OCI-LY3 (cell line): ENCODE measurements at regions not wholly inside any gene's neighbourhood (a gene's known extent, or its start where the extent isn't known, plus 50 kb on each side); places are given as distances from the start of the nearest gene placed in this dataset.

Experiments used
- H2AFZ ChIP-seq: fragments of 200-600, 300-600 bp; shearing (Covaris generic); 2 replicates; pipeline ENCODE4 v1.6.0; 2014; ENCODE audit warnings: antibody characterized with exemption, low read depth, low read length
- H3K27ac ChIP-seq: fragments of 200-600, 300-600 bp; sonication (generic); 2 replicates; pipeline ENCODE4 v1.5.1; 2014; ENCODE audit warnings: mild to moderate bottlenecking, low read length, moderate library complexity, mixed read lengths
- H3K27me3 ChIP-seq: fragments of 200-600, 300-600 bp; sonication (generic); 2 replicates; pipeline ENCODE4 v1.6.1; 2014; ENCODE audit warnings: low read depth, low read length, mixed read lengths
- H3K36me3 ChIP-seq: fragments of 200-600, 300-600 bp; sonication (generic); replicated peaks from 2 replicates; pipeline ENCODE3; 2014; ENCODE audit warnings: low read depth, low read length, mixed read lengths
- H3K4me1 ChIP-seq: fragments of 300-600, 200-600 bp; sonication (generic); 2 replicates; pipeline ENCODE4 v1.6.1; 2014; ENCODE audit warnings: low read length, mixed read lengths
- H3K4me2 ChIP-seq: fragments of 200-600, 300-600 bp; sonication (generic); 2 replicates; pipeline ENCODE4 v1.6.1; 2014; ENCODE audit warnings: low read length, mixed read lengths
- H3K4me3 ChIP-seq: fragments of 300-600, 200-600 bp; sonication (generic); 2 replicates; pipeline ENCODE4 v1.5.1; 2014; ENCODE audit warnings: antibody characterized with exemption, mild to moderate bottlenecking, low read length, moderate library complexity
- H3K79me2 ChIP-seq: fragments of 300-600, 200-600 bp; shearing (Covaris generic); 2 replicates; pipeline ENCODE4 v1.6.1; 2014; ENCODE audit warnings: mild to moderate bottlenecking, low read length, mixed read lengths
- H3K9ac ChIP-seq: fragments of 300-600, 200-600 bp; shearing (Covaris generic); 2 replicates; pipeline ENCODE4 v1.6.0; 2014; ENCODE audit warnings: mild to moderate bottlenecking, low read length, moderate library complexity
- H3K9me3 ChIP-seq: fragments of 200-600, 300-600 bp; shearing (Covaris generic); 2 replicates; pipeline ENCODE4 v1.6.1; 2014; ENCODE audit warnings: low read length, mixed read lengths; ENCODE audit not compliant: insufficient read depth
- H4K20me1 ChIP-seq: fragments of 200-600, 300-600 bp; sonication (generic); 2 replicates; pipeline ENCODE4 v1.6.1; 2016; ENCODE audit warnings: low read length, mixed read lengths; ENCODE audit not compliant: insufficient read depth
- EZH2phosphoT487 ChIP-seq: fragments of 200-600 bp; shearing (Covaris generic); IDR thresholded peaks from 2 replicates; pipeline ENCODE4 v1.6.1; 2018; ENCODE audit warnings: antibody characterized with exemption, mixed run types, low read depth
- TF ChIP-seq, protein P1 (sequence below): fragments of 200-600, 300-600 bp; sonication (generic); IDR thresholded peaks from 2 replicates; pipeline ENCODE4 v1.5.1; 2014; ENCODE audit warnings: antibody characterized with exemption, low read length, low read depth

DNA sequence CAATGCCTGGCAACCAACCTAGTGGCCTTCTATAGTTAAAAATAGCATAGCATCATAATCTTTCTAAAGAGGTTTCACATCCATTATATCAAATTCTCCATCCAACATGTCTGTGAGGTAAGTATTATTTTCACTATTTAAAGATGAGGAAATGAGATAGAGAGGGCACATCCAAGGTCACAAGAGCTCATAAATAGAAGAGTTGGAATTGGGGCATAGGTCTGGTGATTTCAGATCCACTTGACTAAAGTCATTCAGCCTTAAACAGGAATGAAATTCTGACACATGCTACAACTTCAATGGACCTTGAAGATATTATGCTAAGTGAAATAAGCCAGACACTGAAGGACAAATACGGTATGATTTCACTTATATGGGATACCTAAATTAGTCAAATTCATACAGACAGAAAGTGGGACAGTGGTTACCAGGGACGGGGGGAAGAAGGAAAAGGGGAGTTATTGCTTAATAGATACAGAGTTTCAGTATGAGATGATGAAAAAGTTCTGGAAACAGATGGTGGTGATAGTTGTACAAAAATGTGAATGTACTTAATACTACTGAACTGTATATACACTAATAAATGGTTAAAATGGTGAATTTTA is 259.6 kb upstream of the NR4A3 start:
- TF ChIP-seq, protein P1, sequence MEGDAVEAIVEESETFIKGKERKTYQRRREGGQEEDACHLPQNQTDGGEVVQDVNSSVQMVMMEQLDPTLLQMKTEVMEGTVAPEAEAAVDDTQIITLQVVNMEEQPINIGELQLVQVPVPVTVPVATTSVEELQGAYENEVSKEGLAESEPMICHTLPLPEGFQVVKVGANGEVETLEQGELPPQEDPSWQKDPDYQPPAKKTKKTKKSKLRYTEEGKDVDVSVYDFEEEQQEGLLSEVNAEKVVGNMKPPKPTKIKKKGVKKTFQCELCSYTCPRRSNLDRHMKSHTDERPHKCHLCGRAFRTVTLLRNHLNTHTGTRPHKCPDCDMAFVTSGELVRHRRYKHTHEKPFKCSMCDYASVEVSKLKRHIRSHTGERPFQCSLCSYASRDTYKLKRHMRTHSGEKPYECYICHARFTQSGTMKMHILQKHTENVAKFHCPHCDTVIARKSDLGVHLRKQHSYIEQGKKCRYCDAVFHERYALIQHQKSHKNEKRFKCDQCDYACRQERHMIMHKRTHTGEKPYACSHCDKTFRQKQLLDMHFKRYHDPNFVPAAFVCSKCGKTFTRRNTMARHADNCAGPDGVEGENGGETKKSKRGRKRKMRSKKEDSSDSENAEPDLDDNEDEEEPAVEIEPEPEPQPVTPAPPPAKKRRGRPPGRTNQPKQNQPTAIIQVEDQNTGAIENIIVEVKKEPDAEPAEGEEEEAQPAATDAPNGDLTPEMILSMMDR = no peak
- no peak for TF ChIP-seq EZH2phosphoT487
- Histone ChIP-seq H3K27ac (peak overlapping the region; percentile 19; the same call in 1 of the 2 replicates), H4K20me1 (no peaks in the 10 kb centered on the region), H3K9ac (no peak overlapping the region), H3K4me1 (peaks cover 19% of the 10 kb centered on the region), H3K79me2 (no peaks in the 10 kb centered on the region), H3K36me3 (no peaks in the 10 kb centered on the region), H3K4me3 (no peak overlapping the region), H3K27me3 (no peaks in the 10 kb centered on the region), H3K9me3 (peaks cover 3% of the 10 kb centered on the region; the same call in 1 of the 2 replicates), H3K4me2 (peak overlapping the region; percentile 12), H2AFZ (no peak overlapping the region)

DNA sequence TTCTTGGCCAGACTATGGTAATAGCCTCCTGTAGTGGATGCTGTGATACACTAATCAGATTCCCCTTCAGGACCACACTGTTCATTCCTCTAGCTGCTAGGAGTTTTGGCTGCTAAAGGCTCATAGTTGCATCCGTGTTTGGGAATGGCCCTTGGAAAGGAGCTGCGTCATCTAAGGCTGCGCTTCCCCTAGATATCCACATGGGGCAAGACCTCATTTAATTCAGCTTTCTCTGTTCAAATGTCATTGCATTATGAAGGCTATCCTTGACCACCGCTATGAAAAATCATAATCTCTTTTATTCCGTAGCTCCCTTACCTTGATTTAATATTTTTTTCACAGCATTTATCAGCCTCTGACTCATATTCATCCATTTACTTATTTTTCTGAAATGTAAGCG is 258.3 kb upstream of the NR4A3 start:
- Histone ChIP-seq H3K4me2 (no peak overlapping the region), H2AFZ (no peak overlapping the region), H3K79me2 (no peaks in the 10 kb centered on the region), H3K9me3 (no peaks in the 10 kb centered on the region), H3K36me3 (no peaks in the 10 kb centered on the region), H4K20me1 (no peaks in the 10 kb centered on the region), H3K4me3 (no peak overlapping the region), H3K27me3 (no peaks in the 10 kb centered on the region), H3K4me1 (peaks cover 26% of the 10 kb centered on the region), H3K9ac (no peak overlapping the region), H3K27ac (no peak overlapping the region)
- no peak for TF ChIP-seq EZH2phosphoT487
- TF ChIP-seq, protein P1 = no peak

DNA sequence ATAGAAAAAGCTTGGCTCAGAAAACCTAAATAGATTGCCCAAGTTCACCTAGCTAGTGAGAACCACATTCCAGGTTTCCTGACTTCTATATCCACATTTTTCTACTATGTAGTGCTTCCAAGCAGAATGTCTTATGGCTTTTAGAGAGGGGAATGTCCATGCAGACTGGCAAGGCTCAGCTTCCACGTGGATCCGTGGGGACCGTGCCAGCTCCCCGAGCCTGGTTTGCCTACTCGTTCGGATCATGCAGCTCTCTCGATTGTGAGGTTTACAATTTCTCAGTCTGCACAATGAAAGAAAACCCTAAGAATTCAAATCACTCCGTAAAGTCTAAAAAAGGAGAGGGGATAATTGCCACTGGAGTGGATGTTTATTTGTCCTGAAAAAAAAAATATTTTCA is 256.5 kb upstream of the NR4A3 start:
- Histone ChIP-seq H3K79me2 (no peaks in the 10 kb centered on the region), H3K4me2 (no peak overlapping the region), H3K9ac (no peak overlapping the region), H3K4me1 (peaks cover 26% of the 10 kb centered on the region), H4K20me1 (no peaks in the 10 kb centered on the region), H3K4me3 (no peak overlapping the region), H2AFZ (no peak overlapping the region), H3K27me3 (no peaks in the 10 kb centered on the region), H3K36me3 (no peaks in the 10 kb centered on the region), H3K27ac (no peak overlapping the region), H3K9me3 (no peaks in the 10 kb centered on the region)
- TF ChIP-seq EZH2phosphoT487 = no peak
- TF ChIP-seq, protein P1 = no peak

DNA sequence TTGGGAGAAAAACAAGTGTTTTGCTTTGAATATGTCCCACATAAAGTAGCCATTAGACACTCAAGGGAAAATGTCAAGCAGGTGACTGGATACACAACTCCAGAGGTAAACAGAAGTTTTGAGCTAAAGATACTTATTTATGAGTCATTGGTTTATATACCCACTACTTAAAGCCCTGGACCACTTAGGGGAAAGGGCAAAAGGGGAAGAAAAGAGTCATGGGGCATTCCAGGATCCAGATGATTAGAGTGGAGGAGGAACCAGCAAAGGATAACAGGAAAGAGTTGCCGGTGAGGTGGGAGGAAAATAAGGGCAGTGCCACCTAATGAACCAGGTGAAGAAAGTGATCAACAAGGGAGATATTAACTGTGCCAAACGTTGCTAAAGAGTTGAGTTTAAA is 254.2 kb upstream of the NR4A3 start:
- no peaks in the 10 kb centered on the region for H3K9me3 ChIP-seq
- no peak overlapping the region for H2AFZ ChIP-seq
- no peaks in the 10 kb centered on the region for H3K79me2 ChIP-seq
- peaks cover 10% of the 10 kb centered on the region for H3K4me1 ChIP-seq
- H3K27ac ChIP-seq = no peak overlapping the region
- no peak for TF ChIP-seq EZH2phosphoT487
- TF ChIP-seq, protein P1 = no peak
- no peaks in the 10 kb centered on the region for H3K36me3 ChIP-seq
- no peak overlapping the region for H3K4me3 ChIP-seq
- no peak overlapping the region for H3K4me2 ChIP-seq
- no peaks in the 10 kb centered on the region for H3K27me3 ChIP-seq
- no peaks in the 10 kb centered on the region for H4K20me1 ChIP-seq
- no peak overlapping the region for H3K9ac ChIP-seq
